Lower lobe of right lung (tissue), 2 donors: ENCODE measurements at regions not wholly inside any gene's neighbourhood (a gene's known extent, or its start where the extent isn't known, plus 50 kb on each side); places are given as distances from the start of the nearest gene placed in this dataset.

Source experiments
- ATAC-seq, 2 donors: fragments of 200-7000 bp; cut with Tn5 transposase; one replicate each; pipeline ENCODE4 v1.9.1; 2020 to 2022; ENCODE audit warnings: mild to moderate bottlenecking in 2 of 2, moderate library complexity in 2 of 2
- DNase-seq: peaks from one replicate; pipeline ENCODE4 v3.0.0-alpha.2; 2020
- H3K27ac ChIP-seq: fragments of 200-600 bp; one replicate; pipeline ENCODE4 v1.8.0; 2022
- H3K27me3 ChIP-seq: fragments of 200-600 bp; one replicate; pipeline ENCODE4 v1.8.0; 2022; ENCODE audit warnings: low read depth
- H3K36me3 ChIP-seq: fragments of 200-600 bp; one replicate; pipeline ENCODE4 v1.8.0; 2022; ENCODE audit warnings: mild to moderate bottlenecking
- H3K4me1 ChIP-seq: fragments of 200-600 bp; one replicate; pipeline ENCODE4 v1.8.0; 2022
- H3K4me3 ChIP-seq: fragments of 200-600 bp; one replicate; pipeline ENCODE4 v1.8.0; 2022; ENCODE audit warnings: mild to moderate bottlenecking
- H3K9me3 ChIP-seq: fragments of 200-600 bp; one replicate; pipeline ENCODE4 v1.8.0; 2022
- CTCF ChIP-seq: fragments of 200-600 bp; IDR thresholded peaks from one replicate; pipeline ENCODE4 v1.8.0; 2022; ENCODE audit warnings: antibody characterized with exemption, mild to moderate bottlenecking
- intact Hi-C: fragments of 100-400 bp; cut with DNase I; formaldehyde crosslinking; loops from one replicate; pipeline ENCODE4 v1.11.0; 2022
- donor health status: DM: no; HTN: yes; CAD: no; lungs with severe emphysema.

- Histone ChIP-seq H3K4me1 (no peaks in the 10 kb centered on the region), H3K27me3 (no peaks in the 10 kb centered on the region), H3K9me3 (no peaks in the 10 kb centered on the region), H3K27ac (no peak overlapping the region), H3K36me3 (no peaks in the 10 kb centered on the region), H3K4me3 (no peak overlapping the region)
- ATAC-seq (no peak), DNase-seq (no peak)
- intact Hi-C loops: no loop called here
- no peak for TF ChIP-seq CTCF
These were observed 64.0 kb downstream of the CHST2 start for GRCh38 chr3:143183665-143183964.

GRCh38 chr3:143184099-143184498 lies 64.5 kb downstream of the CHST2 start:
- H3K4me1 ChIP-seq: no peaks in the 10 kb centered on the region
- H3K27ac ChIP-seq: no peak overlapping the region
- H3K27me3 ChIP-seq: no peaks in the 10 kb centered on the region
- ATAC-seq (no peak), DNase-seq (no peak)
- H3K36me3 ChIP-seq: no peaks in the 10 kb centered on the region
- no peak for TF ChIP-seq CTCF
- H3K9me3 ChIP-seq: no peaks in the 10 kb centered on the region
- H3K4me3 ChIP-seq: no peak overlapping the region
- intact Hi-C loops: no loop called here

GRCh38 chr3:143185401-143185800 lies 65.8 kb downstream of the CHST2 start:
- Histone ChIP-seq H3K27me3 (no peaks in the 10 kb centered on the region), H3K36me3 (no peaks in the 10 kb centered on the region), H3K9me3 (no peaks in the 10 kb centered on the region), H3K4me1 (no peaks in the 10 kb centered on the region), H3K27ac (no peak overlapping the region), H3K4me3 (no peak overlapping the region)
- ATAC-seq (no peak), DNase-seq (no peak)
- no peak for TF ChIP-seq CTCF
- intact Hi-C loops: no loop called here

GRCh38 chr3:143187111-143187510 lies 67.5 kb downstream of the CHST2 start:
- Histone ChIP-seq H3K4me1 (no peaks in the 10 kb centered on the region), H3K36me3 (no peaks in the 10 kb centered on the region), H3K27me3 (no peaks in the 10 kb centered on the region), H3K9me3 (no peaks in the 10 kb centered on the region), H3K27ac (no peak overlapping the region), H3K4me3 (no peak overlapping the region)
- no peak for ATAC-seq
- intact Hi-C loops: no loop called here
- DNase-seq: no peak
- no peak for TF ChIP-seq CTCF

GRCh38 chr3:143188881-143189280 lies 69.3 kb downstream of the CHST2 start:
- Histone ChIP-seq H3K27me3 (no peaks in the 10 kb centered on the region), H3K27ac (no peak overlapping the region), H3K9me3 (no peaks in the 10 kb centered on the region), H3K4me1 (no peaks in the 10 kb centered on the region), H3K36me3 (no peaks in the 10 kb centered on the region), H3K4me3 (no peak overlapping the region)
- DNase-seq (no peak), ATAC-seq (no peak)
- intact Hi-C loops: no loop called here
- TF ChIP-seq CTCF: no peak

GRCh38 chr3:143190101-143190500 lies 70.5 kb downstream of the CHST2 start:
- TF ChIP-seq CTCF: no peak
- intact Hi-C loops: no loop called here
- no peaks in the 10 kb centered on the region for H3K9me3 ChIP-seq
- H3K4me1 ChIP-seq: no peaks in the 10 kb centered on the region
- H3K27me3 ChIP-seq: no peaks in the 10 kb centered on the region
- ATAC-seq (no peak), DNase-seq (no peak)
- H3K27ac ChIP-seq: no peak overlapping the region
- H3K4me3 ChIP-seq: no peak overlapping the region
- no peaks in the 10 kb centered on the region for H3K36me3 ChIP-seq
